ENCODE measurements at regions not wholly inside any gene's neighbourhood (a gene's known extent, or its start where the extent isn't known, plus 50 kb on each side); places are given as distances from the start of the nearest gene placed in this dataset.

GRCh38 chr15:96581371-96581770 lies 250.9 kb downstream of the NR2F2 start:
- TF ChIP-seq CTCF (conservative IDR thresholded peaks at IDR 0.05): no peak
- no peak overlapping the region for H3K27ac ChIP-seq

DNA sequence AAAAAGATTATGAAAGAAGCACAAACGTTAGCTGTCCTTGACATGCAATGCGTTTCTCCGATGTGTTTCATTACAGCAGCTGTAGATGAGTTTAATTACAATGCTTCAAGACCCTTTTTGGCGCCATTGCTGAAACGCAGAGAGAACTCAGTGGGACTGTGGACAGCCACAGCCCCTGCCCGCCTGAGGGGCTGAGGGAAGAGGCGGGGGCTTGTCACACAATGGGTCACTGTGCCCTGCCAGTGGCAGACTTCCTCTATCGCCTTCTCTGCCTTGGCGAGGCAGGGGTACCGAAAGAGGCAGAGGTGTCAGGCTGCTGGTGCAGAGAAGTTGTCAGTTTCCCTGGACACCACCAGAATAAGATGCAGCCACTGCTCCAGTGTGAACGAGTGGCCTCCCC lies 252.0 kb downstream of the NR2F2 start:
- no peak overlapping the region for H3K27ac ChIP-seq
- no peak for TF ChIP-seq CTCF (conservative IDR thresholded peaks at IDR 0.05)

GRCh38 chr15:96583671-96584070 lies 253.2 kb downstream of the NR2F2 start:
- TF ChIP-seq CTCF (conservative IDR thresholded peaks at IDR 0.05): peak; percentile 35
- H3K27ac ChIP-seq: no peak overlapping the region

DNA sequence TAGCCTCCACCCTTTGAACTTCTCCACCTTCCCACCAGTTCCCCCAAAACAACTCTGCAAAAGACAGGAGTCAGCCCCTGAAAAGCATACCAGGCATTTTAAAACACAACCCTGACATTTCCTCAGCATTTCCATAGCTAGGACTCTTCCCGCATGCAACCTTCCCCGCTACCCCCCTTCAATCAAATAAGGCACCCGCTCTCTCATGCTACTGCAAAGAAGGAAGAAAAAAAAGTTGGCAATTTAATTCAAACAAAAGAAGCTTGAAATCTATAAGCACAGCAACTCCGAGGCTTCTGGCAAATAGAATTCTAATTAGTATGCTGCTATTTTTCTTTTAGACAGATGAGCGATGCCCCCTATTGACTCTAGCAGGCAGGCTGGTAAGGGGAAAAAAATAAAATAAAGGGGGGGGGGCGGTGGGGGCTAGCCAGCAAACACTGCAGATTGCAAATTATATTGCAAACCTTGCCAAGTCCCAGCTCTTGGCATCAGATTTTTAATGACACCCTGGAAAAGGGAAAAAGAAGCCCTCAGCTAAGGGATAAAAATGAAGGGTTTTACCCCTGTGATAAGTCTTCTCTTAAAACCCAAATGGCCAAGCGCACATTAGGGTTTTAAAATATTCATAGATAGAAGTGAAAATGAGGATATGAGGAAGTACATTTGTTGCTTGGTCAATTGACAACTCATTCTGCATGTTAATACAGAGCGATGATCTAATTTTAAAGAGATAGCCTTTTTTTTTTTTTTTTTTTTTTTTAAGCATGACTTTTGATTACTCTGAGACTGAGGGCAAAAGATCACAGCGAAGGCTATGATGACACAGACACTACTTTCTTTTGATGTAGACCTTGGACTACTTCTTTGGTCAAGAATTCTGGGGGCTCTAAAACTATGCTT lies 255.2 kb downstream of the NR2F2 start:
- H3K27ac ChIP-seq: no peak overlapping the region
- peak; percentile 28; the same call in 1 of the 2 replicates for TF ChIP-seq CTCF (conservative IDR thresholded peaks at IDR 0.05)

- no peak overlapping the region for H3K27ac ChIP-seq
- no peak for TF ChIP-seq CTCF (conservative IDR thresholded peaks at IDR 0.05)
These were observed 256.4 kb downstream of the NR2F2 start for GRCh38 chr15:96586901-96587300.

DNA sequence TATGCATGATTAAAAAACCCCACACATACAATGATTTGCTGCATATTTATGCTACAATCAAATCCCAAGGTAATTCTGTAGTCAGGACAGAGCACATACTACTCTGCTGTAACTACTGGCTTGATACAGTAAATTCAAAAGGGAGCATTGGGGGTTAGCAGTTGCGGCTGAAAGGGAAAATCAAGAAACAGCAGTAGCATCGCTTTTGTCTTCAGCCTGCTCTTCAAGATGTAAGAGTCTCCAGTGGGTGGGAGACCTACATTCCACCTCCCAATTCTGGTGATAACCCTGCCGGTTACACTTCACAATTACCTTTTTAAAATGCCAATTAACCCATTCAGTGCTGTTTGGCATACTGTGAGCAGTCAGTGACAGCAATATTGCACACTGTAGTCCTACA lies 259.4 kb downstream of the NR2F2 start:
- no peak for TF ChIP-seq CTCF (conservative IDR thresholded peaks at IDR 0.05)
- H3K27ac ChIP-seq: no peak overlapping the region

DNA sequence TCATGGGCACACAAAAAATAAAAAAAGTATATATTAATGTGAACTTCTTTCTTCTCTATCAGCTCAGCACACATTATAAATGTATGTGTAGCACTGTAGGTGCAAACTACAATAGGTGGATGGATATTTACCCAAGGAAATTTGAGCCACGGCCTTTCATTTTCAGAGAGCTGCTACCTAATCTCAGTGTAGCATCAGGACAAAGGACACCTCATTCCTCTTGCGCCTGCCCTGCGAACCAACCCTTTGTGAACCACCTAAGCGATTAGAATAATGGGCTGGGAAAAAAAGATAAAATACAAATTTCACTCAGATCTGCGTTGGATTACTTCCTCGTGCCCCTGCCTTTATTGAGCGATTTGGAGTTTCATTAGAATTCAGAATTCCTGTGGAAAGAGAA lies 263.2 kb downstream of the NR2F2 start:
- no peak overlapping the region for H3K27ac ChIP-seq
- TF ChIP-seq CTCF (conservative IDR thresholded peaks at IDR 0.05): no peak
